IMR-90 (cell line): ENCODE measurements at regions not wholly inside any gene's neighbourhood (a gene's known extent, or its start where the extent isn't known, plus 50 kb on each side); places are given as distances from the start of the nearest gene placed in this dataset.

Source experiments
- ATAC-seq: fragments of 200-7000 bp; cut with Tn5 transposase; 2 replicates; pipeline ENCODE4 v1.9.1; 2020; ENCODE audit warnings: low read depth, mild to moderate bottlenecking, moderate library complexity
- BruUV-seq: library from RNA; stranded (reverse); fragments of 400-500 nt; replicated peaks from 2 replicates; lab custom pipeline; 2021; lab: Mats Ljungman, UMichigan
- CTCF ChIA-PET: fragments of 300-600 bp; formaldehyde crosslinking; extraction: SDS; loops from one replicate; lab custom pipeline; 2021; ENCODE audit warnings: antibody characterized with exemption; lab: Yijun Ruan, JAX
- POLR2A ChIA-PET: fragments of 300-600 bp; sonication (Branson Sonifier 250); formaldehyde crosslinking; loops from one replicate; lab custom pipeline; 2022; ENCODE audit warnings: antibody characterized with exemption; ENCODE audit not compliant: unreplicated experiment; lab: Charles Lee
- DNase-seq: peaks from one replicate; pipeline ENCODE4 v3.0.0; 2013
- H2AFZ ChIP-seq: replicated peaks from 2 replicates; pipeline ENCODE3; 2013; ENCODE audit warnings: low read length, mild to moderate bottlenecking; ENCODE audit not compliant: poor library complexity
- H2AK5ac ChIP-seq: 2 replicates; pipeline ENCODE4 v1.6.1; 2013; ENCODE audit warnings: low read depth, low read length, inconsistent platforms
- H2AK9ac ChIP-seq: replicated peaks from 2 replicates; pipeline ENCODE3; 2013; ENCODE audit warnings: mild to moderate bottlenecking, low read depth, low read length, moderate library complexity; ENCODE audit not compliant: poor library complexity
- H2BK120ac ChIP-seq: 2 replicates; pipeline ENCODE4 v1.6.1; 2013; ENCODE audit warnings: low read depth, low read length, inconsistent platforms
- H2BK15ac ChIP-seq: 3 replicates; pipeline ENCODE4 v1.6.1; 2013; ENCODE audit warnings: low read depth, low read length, inconsistent platforms
- H2BK20ac ChIP-seq: 2 replicates; pipeline ENCODE4 v1.6.1; 2013; ENCODE audit warnings: low read depth, mild to moderate bottlenecking, inconsistent platforms, low read length, moderate library complexity
- H2BK5ac ChIP-seq: 2 replicates; pipeline ENCODE4 v1.6.1; 2013; ENCODE audit warnings: mild to moderate bottlenecking, low read depth, low read length, inconsistent platforms; ENCODE audit not compliant: poor library complexity, severe bottlenecking
- H3K14ac ChIP-seq: replicated peaks from 2 replicates; pipeline ENCODE4 v1.6.1; 2013; ENCODE audit warnings: low read depth, low read length, inconsistent platforms
- H3K18ac ChIP-seq: 2 replicates; pipeline ENCODE4 v1.6.1; 2013; ENCODE audit warnings: low read depth, low read length, control low read depth
- H3K23ac ChIP-seq: 2 replicates; pipeline ENCODE4 v1.6.1; 2013; ENCODE audit warnings: low read depth, low read length, inconsistent platforms
- H3K27ac ChIP-seq: 2 replicates; pipeline ENCODE4 v1.5.1; 2013; ENCODE audit warnings: mild to moderate bottlenecking, control low read depth, low read length; ENCODE audit not compliant: insufficient read depth
- H3K27me3 ChIP-seq: 2 replicates; pipeline ENCODE4 v1.6.1; 2013; ENCODE audit warnings: low read length; ENCODE audit not compliant: control insufficient read depth, insufficient read depth
- H3K36me3 ChIP-seq: 2 replicates; pipeline ENCODE4 v1.6.1; 2013; ENCODE audit warnings: low read length, mixed read lengths; ENCODE audit not compliant: control insufficient read depth, insufficient read depth
- H3K4ac ChIP-seq: 2 replicates; pipeline ENCODE4 v1.6.1; 2013; ENCODE audit warnings: low read depth, low read length, inconsistent platforms
- H3K4me1 ChIP-seq: 2 replicates; pipeline ENCODE4 v1.6.1; 2013; ENCODE audit warnings: low read length, mixed read lengths; ENCODE audit not compliant: control insufficient read depth, insufficient read depth
- H3K4me2 ChIP-seq: 2 replicates; pipeline ENCODE4 v1.6.1; 2013; ENCODE audit warnings: low read depth, mild to moderate bottlenecking, control low read depth, low read length, moderate library complexity
- H3K4me3 ChIP-seq: 2 replicates; pipeline ENCODE4 v1.5.1; 2013; ENCODE audit warnings: low read depth, mild to moderate bottlenecking, control low read depth, low read length, moderate library complexity; ENCODE audit not compliant: insufficient read depth
- H3K56ac ChIP-seq: 2 replicates; pipeline ENCODE4 v1.6.1; 2013; ENCODE audit warnings: low read length, inconsistent platforms; ENCODE audit not compliant: insufficient read depth; ENCODE audit errors: extremely low read depth
- H3K79me1 ChIP-seq, 2 experiments: 2 replicates each; pipeline ENCODE4 v1.6.1; 2013; ENCODE audit warnings: low read length in 2 of 2, inconsistent platforms in 1 of 2, low read depth in 1 of 2
- H3K9ac ChIP-seq: 2 replicates; pipeline ENCODE4 v1.6.1; 2013; ENCODE audit warnings: low read depth, low read length, control low read depth
- H3K9me1 ChIP-seq: 2 replicates; pipeline ENCODE4 v1.6.1; 2013; ENCODE audit warnings: low read length, inconsistent platforms; ENCODE audit not compliant: insufficient read depth
- H3K9me3 ChIP-seq: 2 replicates; pipeline ENCODE4 v1.6.1; 2013; ENCODE audit warnings: low read length; ENCODE audit not compliant: control insufficient read depth, insufficient read depth
- H4K20me1 ChIP-seq: 2 replicates; pipeline ENCODE4 v1.6.1; 2013; ENCODE audit warnings: low read length, inconsistent platforms; ENCODE audit not compliant: insufficient read depth
- H4K5ac ChIP-seq: 2 replicates; pipeline ENCODE4 v1.6.1; 2013; ENCODE audit warnings: mild to moderate bottlenecking, low read depth, low read length, control low read depth
- H4K8ac ChIP-seq, 2 experiments: 2 replicates each; pipeline ENCODE4 v1.6.1; 2013; ENCODE audit warnings: low read depth in 2 of 2, low read length in 2 of 2, control low read depth in 1 of 2, inconsistent platforms in 1 of 2
- H4K91ac ChIP-seq: 2 replicates; pipeline ENCODE4 v1.6.1; 2013; ENCODE audit warnings: low read depth, low read length, inconsistent platforms; ENCODE audit not compliant: insufficient read depth
- BHLHE40 ChIP-seq: fragments of 150-350 bp; IDR thresholded peaks from 2 replicates; pipeline ENCODE4 v1.6.1; 2016; ENCODE audit warnings: mild to moderate bottlenecking, low read depth, low read length
- CEBPB ChIP-seq: IDR thresholded peaks from 2 replicates; pipeline ENCODE4 v1.6.1; 2012; ENCODE audit warnings: low read depth, low read length, improper control_type of control experiment
- CHD1 ChIP-seq: IDR thresholded peaks from 2 replicates; pipeline ENCODE4 v1.6.1; 2012; ENCODE audit warnings: low read depth, low read length, improper control_type of control experiment
- CTCF ChIP-seq: conservative IDR thresholded peaks from 2 replicates; pipeline ENCODE4 v1.5.1; 2012; ENCODE audit warnings: mild to moderate bottlenecking, low read depth, low read length, improper control_type of control experiment
- ELK1 ChIP-seq: fragments of 150-350 bp; IDR thresholded peaks from 2 replicates; pipeline ENCODE4 v1.6.1; 2016; ENCODE audit warnings: low read depth, mild to moderate bottlenecking, low read length, moderate library complexity, borderline replicate concordance
- FOS ChIP-seq: fragments of 150-350 bp; IDR thresholded peaks from 2 replicates; pipeline ENCODE4 v1.6.1; 2016; ENCODE audit warnings: low read depth, low read length
- MAFK ChIP-seq: IDR thresholded peaks from 2 replicates; pipeline ENCODE4 v1.6.1; 2012; ENCODE audit warnings: low read depth, low read length, improper control_type of control experiment
- MAZ ChIP-seq: IDR thresholded peaks from 2 replicates; pipeline ENCODE4 v1.6.1; 2012; ENCODE audit warnings: low read depth, mild to moderate bottlenecking, low read length, improper control_type of control experiment, moderate library complexity, borderline replicate concordance
- MXI1 ChIP-seq: IDR thresholded peaks from 2 replicates; pipeline ENCODE4 v1.6.1; 2012; ENCODE audit warnings: low read depth, mild to moderate bottlenecking, low read length, moderate library complexity, borderline replicate concordance
- NFE2L2 ChIP-seq: fragments of 150-350 bp; IDR thresholded peaks from 2 replicates; pipeline ENCODE4 v1.6.1; 2016; ENCODE audit warnings: low read depth, mild to moderate bottlenecking, low read length
- POLR2A ChIP-seq: IDR thresholded peaks from 2 replicates; pipeline ENCODE4 v1.6.1; 2012; ENCODE audit warnings: mild to moderate bottlenecking, low read depth, low read length
- RAD21 ChIP-seq: IDR thresholded peaks from 2 replicates; pipeline ENCODE4 v1.6.1; 2012; ENCODE audit warnings: low read length, improper control_type of control experiment
- RCOR1 ChIP-seq: IDR thresholded peaks from 2 replicates; pipeline ENCODE4 v1.6.1; 2012; ENCODE audit warnings: mild to moderate bottlenecking, low read length, improper control_type of control experiment; ENCODE audit not compliant: insufficient replicate concordance
- SMC3 ChIP-seq: fragments of 150-350 bp; IDR thresholded peaks from 2 replicates; pipeline ENCODE4 v1.6.1; 2016; ENCODE audit warnings: low read depth, mild to moderate bottlenecking, antibody characterized with exemption, low read length, moderate library complexity
- USF2 ChIP-seq: fragments of 150-350 bp; IDR thresholded peaks from 2 replicates; pipeline ENCODE4 v1.6.1; 2017; ENCODE audit warnings: mild to moderate bottlenecking, antibody characterized with exemption, low read length, low read depth
- WGBS, 2 experiments: methylation state at CpG; one replicate each; pipeline versions ENCODE4 v1.1.5 to v1.1.7; 2013; ENCODE audit warnings: missing lambda C conversion rate in 2 of 2; ENCODE audit not compliant: insufficient read length in 1 of 2; ENCODE audit errors: extremely low coverage in 2 of 2; 5-methylcytosine and 5-hydroxymethylcytosine counted together
- dilution Hi-C: fragments of 300-500 bp; cut with HindIII; formaldehyde crosslinking; loops from one replicate; pipeline ENCODE4 v1.14.3; 2018; ENCODE audit warnings: low sequenced_read_pairs; ENCODE audit not compliant: unreplicated experiment
- in situ Hi-C: fragments of 300-500 bp; cut with MboI; formaldehyde crosslinking; loops from 3 replicates; pipeline ENCODE4 v1.14.3; 2019; ENCODE audit warnings: low sequenced_read_pairs, inconsistent platforms, mixed read lengths
- intact Hi-C: fragments of 100-400 bp; cut with micrococcal nuclease; formaldehyde crosslinking; loops from 2 replicates; pipeline ENCODE4 v1.10.0; 2022

- DNase-seq (no peak), ATAC-seq (no peak)
- no peak overlapping the region for H3K9ac ChIP-seq
- H2AK5ac ChIP-seq = no peak overlapping the region
- no peak overlapping the region for H3K14ac ChIP-seq
- H3K4ac ChIP-seq = no peak overlapping the region
- H3K9me3 ChIP-seq = peaks cover 5% of the 10 kb centered on the region
- dilution Hi-C loops (no loop called here), in situ Hi-C loops (no loop called here), intact Hi-C loops (no loop called here)
- no peaks in the 10 kb centered on the region for H3K27me3 ChIP-seq
- peaks cover 14% of the 10 kb centered on the region for H3K4me1 ChIP-seq
- POLR2A ChIA-PET = no interaction called here
- 0 out of 2 replicates have a peak, but pooled peaks cover 6% of the 10 kb centered on the region for H3K9me1 ChIP-seq
- H3K4me3 ChIP-seq = no peak overlapping the region
- no peak overlapping the region for H2BK20ac ChIP-seq
- no peak overlapping the region for H2BK120ac ChIP-seq
- no peak overlapping the region for H2AK9ac ChIP-seq
- TF ChIP-seq NFE2L2 = no peak
- TF ChIP-seq ELK1 = no peak
- TF ChIP-seq POLR2A = no peak
- no peak for TF ChIP-seq SMC3
- TF ChIP-seq BHLHE40 = no peak
- no peak for TF ChIP-seq CEBPB
- no peak for TF ChIP-seq MAZ
- TF ChIP-seq RCOR1 = no peak
- TF ChIP-seq CHD1 = no peak
- TF ChIP-seq FOS = no peak
- no peak for TF ChIP-seq USF2
- no peak for TF ChIP-seq RAD21
- TF ChIP-seq MAFK = no peak
- no peak for TF ChIP-seq MXI1
- no peak for TF ChIP-seq CTCF
- no peak overlapping the region for H3K27ac ChIP-seq
- H2BK15ac ChIP-seq = no peak overlapping the region
- 0 out of 2 replicates have a peak, but pooled peaks cover 3% of the 10 kb centered on the region for H4K20me1 ChIP-seq
- no peak overlapping the region for H3K56ac ChIP-seq
- BruUV-seq = no TSS peak
- H2BK5ac ChIP-seq = no peak overlapping the region
- no peaks in the 10 kb centered on the region for H3K36me3 ChIP-seq
- H3K18ac ChIP-seq = no peak overlapping the region
- no peaks in the 10 kb centered on the region for H3K79me1 ChIP-seq
- H3K4me2 ChIP-seq = no peak overlapping the region
- 40% methylated on average over 1 of the region's 5 CpGs; no CpG with 5 or more reads in 1 of the 2 experiments for WGBS, 2 experiments
- H2AFZ ChIP-seq = no peak overlapping the region
- no peak overlapping the region for H4K91ac ChIP-seq
- no peak overlapping the region for H4K8ac ChIP-seq
- CTCF ChIA-PET = no interaction called here
- H3K23ac ChIP-seq = no peak overlapping the region
- no peak overlapping the region for H4K5ac ChIP-seq
Measured at GRCh38 chr2:10197697-10198076, 75.1 kb downstream of the RRM2 start.
